WTC11 (cell line): ENCODE measurements at regions not wholly inside any gene's neighbourhood (a gene's known extent, or its start where the extent isn't known, plus 50 kb on each side); places are given as distances from the start of the nearest gene placed in this dataset.

ENCODE experiments used
- ATAC-seq: fragments of 200-7000 bp; cut with Tn5 transposase; 2 replicates; pipeline ENCODE4 v1.10.0; 2021; ENCODE audit warnings: mild to moderate bottlenecking, moderate library complexity
- CTCF ChIA-PET: fragments of 300-600 bp; sonication (Branson Sonifier 250); formaldehyde crosslinking; loops from one replicate; lab custom pipeline; 2021; ENCODE audit warnings: antibody characterized with exemption; lab: Charles Lee
- POLR2A ChIA-PET: fragments of 350-600 bp; sonication (Branson Sonifier 250); formaldehyde crosslinking; loops from one replicate; lab custom pipeline; 2021; ENCODE audit warnings: antibody characterized with exemption; lab: Charles Lee
- DNase-seq: peaks from one replicate; pipeline ENCODE4 v3.0.0; 2021; ENCODE audit warnings: low spot score
- H3K27ac Mint-ChIP-seq: 2 replicates; pipeline ENCODE4 v1.8.0; 2021; ENCODE audit warnings: mixed read lengths
- H3K27me3 Mint-ChIP-seq: 2 replicates; pipeline ENCODE4 v1.8.0; 2021; ENCODE audit warnings: low read depth, mild to moderate bottlenecking, moderate library complexity, mixed read lengths
- H3K36me3 Mint-ChIP-seq: 2 replicates; pipeline ENCODE4 v1.8.0; 2021; ENCODE audit warnings: mixed read lengths
- H3K4me1 Mint-ChIP-seq: 2 replicates; pipeline ENCODE4 v1.8.0; 2022; ENCODE audit warnings: mixed read lengths
- H3K4me3 Mint-ChIP-seq: 2 replicates; pipeline ENCODE4 v1.8.0; 2021; ENCODE audit warnings: mild to moderate bottlenecking, moderate library complexity, mixed read lengths
- H3K9me3 Mint-ChIP-seq: 2 replicates; pipeline ENCODE4 v1.8.0; 2021; ENCODE audit warnings: mixed read lengths
- AFF4 ChIP-seq: sonication (generic); formaldehyde crosslinking; IDR thresholded peaks from 2 replicates; pipeline ENCODE4 v1.8.1; 2023; ENCODE audit warnings: mild to moderate bottlenecking, missing genetic modification reagents, borderline replicate concordance
- ATF3 ChIP-seq: sonication (generic); formaldehyde crosslinking; conservative IDR thresholded peaks from 2 replicates; pipeline ENCODE4 v1.8.1; 2022; ENCODE audit warnings: mild to moderate bottlenecking, missing genetic modification reagents
- CBFB ChIP-seq: sonication (generic); formaldehyde crosslinking; IDR thresholded peaks from 2 replicates; pipeline ENCODE4 v1.8.1; 2022; ENCODE audit warnings: mild to moderate bottlenecking, low read depth, missing genetic modification reagents
- CTCF ChIP-seq: fragments of 200-600 bp; IDR thresholded peaks from 2 replicates; pipeline ENCODE4 v1.8.0; 2022; ENCODE audit warnings: antibody characterized with exemption
- E2F5 ChIP-seq: sonication (generic); formaldehyde crosslinking; IDR thresholded peaks from 2 replicates; pipeline ENCODE4 v1.8.1; 2022; ENCODE audit warnings: mild to moderate bottlenecking, moderate library complexity, missing genetic modification reagents
- EMX1 ChIP-seq: fragments of 250-450 bp; sonication (Bioruptor Pico); IDR thresholded peaks from 2 replicates; pipeline ENCODE4 v1.8.0; 2021; ENCODE audit warnings: mild to moderate bottlenecking
- FOXK1 ChIP-seq: sonication (generic); formaldehyde crosslinking; IDR thresholded peaks from 2 replicates; pipeline ENCODE4 v1.8.0; 2022; ENCODE audit warnings: mild to moderate bottlenecking, moderate library complexity, missing genetic modification reagents
- FOXP1 ChIP-seq: sonication (generic); formaldehyde crosslinking; IDR thresholded peaks from 2 replicates; pipeline ENCODE4 v1.8.0; 2022; ENCODE audit warnings: missing genetic modification reagents, mild to moderate bottlenecking, moderate library complexity, borderline replicate concordance
- GABPB1 ChIP-seq: sonication (generic); formaldehyde crosslinking; IDR thresholded peaks from 2 replicates; pipeline ENCODE4 v1.8.1; 2023; ENCODE audit warnings: mild to moderate bottlenecking, missing genetic modification reagents
- GRHL2 ChIP-seq: fragments of 250-450 bp; sonication (Bioruptor Pico); IDR thresholded peaks from 2 replicates; pipeline ENCODE4 v1.8.0; 2022; ENCODE audit warnings: mild to moderate bottlenecking, moderate library complexity; ENCODE audit not compliant: insufficient replicate concordance, severe bottlenecking
- IRF1 ChIP-seq: sonication (generic); formaldehyde crosslinking; IDR thresholded peaks from 2 replicates; pipeline ENCODE4 v1.8.0; 2023; ENCODE audit warnings: missing genetic modification reagents
- IRF2 ChIP-seq: sonication (generic); formaldehyde crosslinking; IDR thresholded peaks from 2 replicates; pipeline ENCODE4 v1.8.0; 2022; ENCODE audit warnings: low read depth, missing genetic modification reagents, borderline replicate concordance
- JAZF1 ChIP-seq: fragments of 250-450 bp; sonication (Bioruptor Pico); IDR thresholded peaks from 2 replicates; pipeline ENCODE4 v1.9.0; 2021; ENCODE audit warnings: moderate library complexity, mild to moderate bottlenecking, inconsistent platforms
- JUN ChIP-seq: sonication (generic); formaldehyde crosslinking; IDR thresholded peaks from 2 replicates; pipeline ENCODE4 v1.8.0; 2023; ENCODE audit warnings: mild to moderate bottlenecking, missing genetic modification reagents
- MAX ChIP-seq: sonication (generic); formaldehyde crosslinking; IDR thresholded peaks from 2 replicates; pipeline ENCODE4 v1.8.0; 2022; ENCODE audit warnings: mild to moderate bottlenecking, missing genetic modification reagents
- MXD4 ChIP-seq: fragments of 250-450 bp; sonication (Bioruptor Pico); IDR thresholded peaks from 2 replicates; pipeline ENCODE4 v1.8.0; 2021; ENCODE audit warnings: mild to moderate bottlenecking, moderate library complexity, borderline replicate concordance
- NFATC4 ChIP-seq: fragments of 250-450 bp; sonication (Bioruptor Pico); IDR thresholded peaks from 2 replicates; pipeline ENCODE4 v1.9.0; 2021; ENCODE audit warnings: mild to moderate bottlenecking
- PRRX2 ChIP-seq: fragments of 250-450 bp; sonication (Bioruptor Pico); IDR thresholded peaks from 2 replicates; pipeline ENCODE4 v1.8.0; 2021; ENCODE audit warnings: mild to moderate bottlenecking
- SMAD4 ChIP-seq: sonication (generic); formaldehyde crosslinking; IDR thresholded peaks from 2 replicates; pipeline ENCODE4 v1.8.0; 2022; ENCODE audit warnings: mild to moderate bottlenecking, missing genetic modification reagents
- ZBTB21 ChIP-seq: sonication (generic); formaldehyde crosslinking; IDR thresholded peaks from 2 replicates; pipeline ENCODE4 v1.8.1; 2023; ENCODE audit warnings: mild to moderate bottlenecking, missing genetic modification reagents, borderline replicate concordance
- ZNF263 ChIP-seq: sonication (generic); formaldehyde crosslinking; IDR thresholded peaks from 2 replicates; pipeline ENCODE4 v1.8.1; 2022; ENCODE audit warnings: low read depth, mild to moderate bottlenecking, moderate library complexity, missing genetic modification reagents

- Mint-ChIP-seq H3K27ac (no peak overlapping the region), H3K27me3 (peaks cover 23% of the 10 kb centered on the region), H3K4me1 (peaks cover 24% of the 10 kb centered on the region), H3K9me3 (peaks cover 10% of the 10 kb centered on the region), H3K36me3 (no peaks in the 10 kb centered on the region), H3K4me3 (no peak overlapping the region)
- DNase-seq (no peak), ATAC-seq (no peak)
- POLR2A ChIA-PET = no interaction called here
- TF ChIP-seq IRF1 (CRISPR knock-in tag) (no peak), CBFB (no peak), PRRX2 (CRISPR knock-in tag) (no peak), NFATC4 (CRISPR knock-in tag) (no peak), GRHL2 (CRISPR knock-in tag) (no peak), SMAD4 (CRISPR knock-in tag) (no peak), AFF4 (CRISPR knock-in tag) (no peak), ZNF263 (no peak), E2F5 (CRISPR knock-in tag) (no peak), FOXP1 (no peak), MAX (no peak), FOXK1 (CRISPR knock-in tag) (no peak), IRF2 (CRISPR knock-in tag) (no peak), CTCF (no peak), JUN (CRISPR knock-in tag) (no peak), GABPB1 (no peak), EMX1 (CRISPR knock-in tag) (no peak), MXD4 (CRISPR knock-in tag) (no peak), ATF3 (CRISPR knock-in tag) (no peak)
- CTCF ChIA-PET = no interaction called here
These were observed 370.1 kb downstream of the RPS24 start for GRCh38 chr10:78403781-78404180.

- ATAC-seq = no peak
- Mint-ChIP-seq H3K27ac (no peak overlapping the region), H3K4me1 (peaks cover 24% of the 10 kb centered on the region), H3K27me3 (peaks cover 23% of the 10 kb centered on the region), H3K4me3 (no peak overlapping the region), H3K36me3 (no peaks in the 10 kb centered on the region), H3K9me3 (peaks cover 10% of the 10 kb centered on the region)
- no peak for DNase-seq
- POLR2A ChIA-PET = no interaction called here
- CTCF ChIA-PET = no interaction called here
- TF ChIP-seq FOXK1 (CRISPR knock-in tag) (no peak), JAZF1 (CRISPR knock-in tag) (no peak), E2F5 (CRISPR knock-in tag) (no peak), ZBTB21 (CRISPR knock-in tag) (no peak)
These were observed 370.6 kb downstream of the RPS24 start for GRCh38 chr10:78404296-78404695.
